ENCODE measurements at regions not wholly inside any gene's neighbourhood (a gene's known extent, or its start where the extent isn't known, plus 50 kb on each side); places are given as distances from the start of the nearest gene placed in this dataset.

GRCh38 chrX:50536955-50537354 lies 66.3 kb upstream of the DGKK start:
- BruUV-seq (replicated peaks), result no TSS peak
- Histone ChIP-seq H3K4me3 (no peak overlapping the region), H3K4me2 (ENCODE audit: control insufficient read depth, insufficient read depth) (no peak overlapping the region), H3K27ac (ENCODE audit: control insufficient read depth, insufficient read depth) (no peak overlapping the region), H3K79me2 (ENCODE audit: control insufficient read depth, insufficient read depth, low read length) (no peaks in the 10 kb centered on the region), H3K4me1 (ENCODE audit: control insufficient read depth, insufficient read depth, low read length) (no peaks in the 10 kb centered on the region), H3K36me3 (ENCODE audit: control insufficient read depth in 2 of 2, insufficient read depth in 2 of 2, low read length in 1 of 2) (no peaks in the 10 kb centered on the region), H2AFZ (ENCODE audit: control insufficient read depth, low read depth, low read length) (no peak overlapping the region), H3K9me3 (replicated peaks; ENCODE audit: control insufficient read depth, insufficient read depth, low read length) (no peaks in the 10 kb centered on the region), H3K27me3 (replicated peaks in 1 of 2; ENCODE audit: control insufficient read depth in 2 of 2, insufficient read depth in 2 of 2, low read length in 1 of 2) (no peaks in the 10 kb centered on the region), H4K20me1 (ENCODE audit: control insufficient read depth, insufficient read depth) (no peaks in the 10 kb centered on the region), H3K9ac (ENCODE audit: control insufficient read depth, insufficient read depth, low read length) (no peak overlapping the region)
- RAD21 ChIA-PET (ENCODE audit: unreplicated experiment), result no interaction called here
- FAIRE-seq, result no peak
- peak; percentile 84 for TF ChIP-seq SPI1 (IDR thresholded peaks at IDR 0.05; ENCODE audit: borderline replicate concordance, insufficient read depth, low read depth, low read length)
- no peak for TF ChIP-seq ZBTB33 (IDR thresholded peaks at IDR 0.05)
- in situ Hi-C loops (cut with MboI), result no loop called here
- POLR2A ChIA-PET, result no interaction called here
- SMC1A ChIA-PET (ENCODE audit: uncharacterized antibody, unreplicated experiment), result no interaction called here
- DNase-seq (ENCODE audit: low read depth, low spot score), result no peak
- 0% methylated on average over 1 of the region's 1 CpG for WGBS (ENCODE audit: insufficient coverage, insufficient replicate concordance, low lambda C conversion rate, missing lambda C conversion rate)
- intact Hi-C loops (cut with micrococcal nuclease; ENCODE audit: unreplicated experiment), result no loop called here
- CTCF ChIA-PET, result interaction anchor here (2.5 kb wide), 1 partner anchor 43 kb away, joined by 6 read pairs; no protein-coding TSS in a partner anchor
- ATAC-seq, result no peak; the same call in 2 of the 3 replicates
